HG03159 (cell line): ENCODE measurements at regions not wholly inside any gene's neighbourhood (a gene's known extent, or its start where the extent isn't known, plus 50 kb on each side); places are given as distances from the start of the nearest gene placed in this dataset.

Source experiments
- ATAC-seq: cut with Tn5 transposase; IDR thresholded peaks from one replicate; pipeline ENCODE4 v1.9.1; 2021; ENCODE audit warnings: mild to moderate bottlenecking, moderate library complexity; ENCODE audit not compliant: unreplicated experiment

DNA sequence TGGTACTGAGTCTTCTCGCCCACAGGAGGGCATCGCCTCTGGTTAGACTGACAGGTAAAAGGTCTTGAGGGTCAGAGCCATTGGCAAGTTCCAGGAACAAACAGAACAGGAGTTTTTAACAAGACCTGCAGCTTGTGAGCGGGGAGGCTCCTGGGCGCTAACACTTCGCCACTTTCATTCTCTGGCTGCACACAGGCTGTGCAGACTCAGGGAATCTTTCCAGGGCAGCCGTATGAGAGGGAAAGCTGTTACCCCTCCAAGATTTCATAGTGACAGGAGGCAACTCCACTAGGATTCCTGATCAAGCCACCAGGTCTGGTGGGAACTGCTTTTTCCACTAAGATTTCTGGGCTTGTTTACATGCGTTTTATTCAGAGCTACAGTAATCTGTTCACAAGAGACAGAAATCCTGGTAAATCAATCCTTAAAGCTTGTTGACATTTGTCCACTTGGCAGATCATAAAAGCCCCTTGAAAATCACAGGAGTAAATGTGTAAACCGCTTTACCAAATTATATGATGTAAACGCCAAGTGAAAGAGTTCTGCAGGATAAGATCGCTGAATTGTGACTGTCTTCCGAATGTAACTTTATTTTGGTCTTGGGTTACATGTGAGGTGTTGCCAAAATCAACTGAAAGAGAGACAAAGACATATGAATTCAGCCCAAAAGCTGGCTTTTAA, 190.6 kb downstream of the MZT1 start:
- no peak for ATAC-seq

DNA sequence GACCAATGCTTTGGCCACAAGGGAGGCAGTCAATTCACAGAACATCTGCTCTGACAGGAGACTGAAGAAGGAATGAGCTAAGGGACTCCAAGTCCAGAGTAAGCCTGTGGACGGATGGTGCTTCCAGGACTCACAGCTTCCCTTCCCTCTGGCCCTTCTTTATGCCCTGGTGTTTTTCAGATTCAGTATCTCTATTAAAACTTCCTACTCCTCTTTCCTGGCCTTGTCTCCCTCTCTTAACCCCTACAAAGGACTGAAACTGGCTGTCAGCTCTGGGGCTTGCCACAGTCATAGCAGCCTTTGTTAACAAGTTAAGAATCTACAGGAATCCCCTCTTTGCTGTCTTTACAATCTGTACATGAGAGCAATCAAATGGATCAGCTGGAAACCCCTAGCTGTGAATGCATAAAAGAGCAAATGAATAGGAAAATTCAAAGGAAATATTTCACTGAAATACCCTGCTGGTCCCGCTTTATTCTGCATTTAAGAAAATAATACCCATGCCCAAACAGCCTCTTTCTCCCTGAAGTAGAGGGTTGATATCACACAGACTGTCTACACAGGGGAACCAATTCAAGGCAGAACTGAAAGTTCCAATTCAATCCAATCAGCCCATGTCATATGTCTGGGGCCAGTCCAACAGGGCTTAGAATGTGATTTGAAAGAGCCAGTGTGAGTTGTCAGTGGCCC, 192.3 kb downstream of the MZT1 start:
- ATAC-seq, result no peak

DNA sequence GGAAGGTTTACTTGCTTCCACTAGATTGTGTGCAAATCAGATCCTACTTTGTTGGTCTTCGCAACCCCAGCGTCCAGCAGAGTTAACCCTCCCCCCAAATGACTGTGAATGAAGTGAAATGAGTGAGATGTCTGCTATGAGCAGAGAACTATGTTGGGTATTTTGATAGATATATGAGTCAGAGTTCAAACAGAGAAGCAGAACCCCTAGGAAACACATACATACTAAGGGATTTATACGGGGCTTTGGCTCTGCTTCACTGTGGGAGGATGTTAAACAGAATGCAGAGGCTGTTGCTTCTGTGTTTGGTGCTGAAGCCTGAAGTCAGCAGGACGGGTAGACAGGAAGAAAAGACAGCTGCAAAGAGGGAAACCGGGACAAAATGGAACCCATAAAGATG, 197.0 kb downstream of the MZT1 start:
- ATAC-seq, result no peak

DNA sequence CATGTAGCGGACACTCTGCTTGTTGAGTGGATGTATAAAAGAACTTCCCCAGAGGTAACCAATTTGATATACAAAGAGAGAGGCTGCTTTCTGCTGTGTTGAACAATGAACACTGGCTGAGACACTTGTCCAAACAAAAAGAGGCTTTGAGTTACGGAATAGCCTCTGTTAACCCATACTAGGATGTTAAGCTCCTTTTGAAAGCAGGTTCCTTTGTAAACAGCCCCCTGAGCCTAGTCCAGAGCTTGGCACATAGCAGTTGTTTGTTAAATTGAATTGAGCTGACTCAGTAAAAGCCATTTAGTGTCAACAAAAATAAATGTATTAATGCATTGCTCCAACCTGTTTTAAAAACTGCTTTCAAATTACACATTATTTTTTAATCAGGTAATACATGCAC, 200.1 kb downstream of the MZT1 start:
- no peak for ATAC-seq

DNA sequence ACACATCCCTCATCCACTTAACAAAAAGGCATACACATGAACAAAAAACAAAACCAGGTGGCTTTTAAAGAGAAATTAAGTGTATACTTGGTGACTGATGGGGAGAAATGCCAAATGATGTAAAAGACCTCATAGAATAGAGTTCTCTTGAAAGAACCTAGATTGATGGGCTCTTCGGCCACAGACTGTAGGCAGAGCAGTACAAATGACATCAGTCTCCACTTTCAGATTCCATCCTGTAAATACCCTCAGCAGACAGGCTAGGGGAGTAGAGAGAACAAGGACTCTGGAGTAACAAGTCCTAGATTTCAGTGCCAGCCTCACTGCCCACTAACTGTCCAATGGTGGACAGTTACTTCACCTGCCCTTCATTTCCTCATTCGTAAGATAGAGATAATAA, 203.8 kb downstream of the MZT1 start:
- ATAC-seq, result no peak

DNA sequence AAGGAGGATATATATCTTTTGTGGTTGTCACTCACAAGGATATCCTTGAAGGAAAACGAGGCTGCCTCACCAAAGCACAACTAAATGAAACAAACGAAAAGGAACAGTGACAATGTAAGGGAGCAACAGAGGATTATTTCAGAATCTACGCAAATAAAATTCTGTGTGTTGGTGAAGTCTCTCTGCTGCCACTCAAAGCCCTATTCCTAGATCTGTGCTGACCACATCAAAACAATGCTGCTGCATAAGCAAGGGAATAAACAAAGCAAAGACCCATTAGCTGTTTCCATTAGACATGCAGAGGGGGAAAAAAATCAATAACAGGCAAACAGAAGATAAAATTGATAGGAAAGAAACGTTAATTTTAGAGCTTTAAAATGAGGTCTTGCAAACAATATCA, 204.4 kb downstream of the MZT1 start:
- ATAC-seq, result no peak

DNA sequence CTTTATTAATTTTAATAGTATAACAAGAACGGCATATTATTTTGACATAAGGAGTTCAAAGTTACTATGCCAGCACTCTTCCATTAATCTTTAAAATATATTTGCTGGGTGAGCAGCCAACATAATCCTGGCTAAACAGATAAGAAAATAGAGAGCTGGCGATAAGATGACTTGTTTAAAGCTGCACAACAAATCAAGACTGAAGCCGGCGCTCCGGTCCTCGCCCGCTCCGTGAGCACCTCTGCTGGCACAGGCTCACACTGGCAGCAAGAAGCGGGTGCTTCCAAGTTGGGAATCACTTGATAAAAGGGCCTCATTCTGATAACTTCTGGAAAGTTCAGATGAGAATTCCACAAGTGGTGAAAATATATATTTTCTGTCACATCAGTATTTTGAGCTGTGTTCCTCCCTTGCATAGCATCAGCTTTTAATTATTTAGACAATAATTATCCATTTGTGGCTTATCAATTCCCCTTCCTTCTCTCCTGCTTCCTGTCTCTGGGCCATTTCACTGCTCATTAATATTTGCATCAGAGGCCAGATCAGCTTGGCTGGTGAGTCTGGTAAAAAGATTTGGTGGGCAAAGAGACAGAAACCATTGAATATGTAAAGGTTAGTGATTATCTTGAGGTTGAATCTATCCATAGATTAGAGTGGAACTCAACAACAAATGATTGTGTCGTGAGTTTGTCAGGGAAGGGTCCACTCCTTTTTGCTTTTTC, 205.3 kb downstream of the MZT1 start:
- ATAC-seq, result no peak

DNA sequence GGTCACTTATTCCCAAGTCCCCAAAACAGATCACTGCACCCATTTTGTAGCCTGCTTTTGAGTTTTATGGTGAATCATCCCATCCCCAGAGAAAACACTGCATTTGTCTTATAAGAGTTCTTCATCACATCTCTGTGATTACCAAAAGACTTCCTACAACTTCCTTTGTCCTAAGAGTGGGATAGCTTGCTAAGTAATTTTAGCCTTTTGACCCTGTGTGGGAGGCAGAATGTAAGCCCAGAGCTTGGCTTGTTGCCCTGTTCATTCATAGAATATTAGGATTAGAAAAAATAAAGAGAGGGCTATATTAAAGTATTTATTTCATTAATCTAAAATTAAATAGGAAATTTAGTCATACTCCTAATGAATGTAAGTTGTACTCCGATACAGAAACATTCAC, 213.3 kb downstream of the MZT1 start:
- ATAC-seq, result no peak

DNA sequence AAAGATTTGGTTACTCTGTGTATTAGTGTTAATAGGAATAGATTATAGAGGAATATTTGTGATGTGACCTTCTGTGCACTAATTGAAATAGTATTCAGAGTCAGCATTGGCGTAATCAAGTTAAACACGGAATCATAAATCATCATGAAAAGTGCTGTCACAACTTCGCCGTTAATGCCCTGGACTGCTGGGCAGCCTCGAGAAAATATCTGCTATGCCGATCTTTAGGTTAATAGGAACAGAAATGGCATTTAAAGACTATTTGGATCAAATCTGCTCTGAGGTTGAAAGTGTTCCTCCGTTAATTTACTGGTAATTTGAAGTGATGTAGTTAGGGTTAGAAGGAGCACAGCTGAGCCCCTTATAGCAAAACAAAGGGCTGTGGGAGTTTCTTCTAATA, 219.0 kb downstream of the MZT1 start:
- ATAC-seq, result no peak

DNA sequence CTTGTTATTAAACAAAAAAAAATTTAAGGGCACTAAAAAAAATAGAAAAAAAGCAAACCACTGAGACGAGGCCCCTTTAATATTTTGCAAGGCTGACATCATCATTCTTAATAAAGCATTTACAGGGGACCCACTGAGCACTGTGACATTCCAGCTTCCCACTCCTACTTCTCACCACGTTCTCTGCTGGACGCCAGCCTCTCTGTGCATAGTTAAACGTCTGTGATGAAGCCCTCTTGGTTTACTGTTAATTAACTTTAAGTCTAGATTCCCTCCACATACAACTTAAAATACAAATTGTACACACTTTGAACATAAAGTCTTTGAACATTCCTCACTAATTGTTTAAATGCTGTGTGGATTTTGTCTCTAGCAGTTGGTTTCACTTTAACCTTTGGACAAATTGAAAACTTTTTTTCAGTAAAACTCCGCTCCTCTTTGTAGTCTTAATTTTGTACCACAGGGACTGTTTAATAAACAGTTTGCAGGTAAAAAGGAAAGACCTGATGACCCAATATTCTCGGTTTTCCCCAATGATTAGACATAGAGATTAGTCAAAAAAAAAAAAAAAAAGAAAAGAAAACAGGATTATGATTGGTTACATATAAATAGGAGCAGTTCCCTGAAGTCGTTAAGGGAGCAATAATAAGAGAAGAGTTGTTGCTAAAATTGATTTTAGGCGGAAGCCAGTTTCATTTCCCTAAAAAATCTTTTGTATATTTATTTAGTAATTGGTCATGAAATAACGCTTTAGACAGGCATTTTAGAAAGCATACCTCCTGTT, 219.8 kb downstream of the MZT1 start:
- ATAC-seq, result no peak

DNA sequence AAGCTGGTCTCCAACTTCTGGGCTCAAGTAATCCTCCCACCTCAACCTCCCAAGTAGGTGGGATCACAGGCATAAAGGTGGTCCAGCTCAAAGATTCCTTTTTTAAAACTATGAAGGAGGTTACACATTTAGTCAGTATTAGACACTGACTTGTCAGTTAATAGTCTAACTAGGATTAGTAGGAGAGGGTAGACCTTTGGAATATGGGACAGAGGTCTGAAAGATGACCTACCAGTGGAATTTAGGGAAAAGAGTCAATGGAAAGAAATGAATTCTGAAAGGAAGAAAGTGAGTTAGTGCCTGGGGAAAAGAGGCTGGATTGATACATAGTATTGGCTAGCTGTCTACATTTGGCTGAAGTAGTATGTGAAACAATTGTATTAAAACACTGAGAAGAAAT, 220.7 kb downstream of the MZT1 start:
- ATAC-seq, result no peak

DNA sequence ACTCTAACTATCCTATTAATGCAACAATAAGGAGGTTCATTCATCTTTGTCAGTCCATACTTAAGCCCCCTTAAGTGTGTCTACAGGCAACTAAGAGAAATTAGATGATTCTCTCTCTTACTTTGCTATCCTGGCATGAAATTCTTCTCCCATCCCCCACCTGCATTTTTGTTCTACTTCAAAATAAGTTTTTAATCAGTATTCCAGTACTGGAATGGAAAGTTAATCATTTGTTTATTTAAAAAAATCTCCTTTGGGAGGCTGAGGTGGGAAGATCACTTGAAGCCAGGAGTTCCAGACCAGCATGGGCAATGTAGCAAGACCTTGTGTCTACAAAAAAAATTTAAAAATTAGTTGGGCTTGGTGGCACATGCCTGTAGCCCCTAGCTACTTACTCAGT, 222.1 kb downstream of the MZT1 start:
- no peak for ATAC-seq

DNA sequence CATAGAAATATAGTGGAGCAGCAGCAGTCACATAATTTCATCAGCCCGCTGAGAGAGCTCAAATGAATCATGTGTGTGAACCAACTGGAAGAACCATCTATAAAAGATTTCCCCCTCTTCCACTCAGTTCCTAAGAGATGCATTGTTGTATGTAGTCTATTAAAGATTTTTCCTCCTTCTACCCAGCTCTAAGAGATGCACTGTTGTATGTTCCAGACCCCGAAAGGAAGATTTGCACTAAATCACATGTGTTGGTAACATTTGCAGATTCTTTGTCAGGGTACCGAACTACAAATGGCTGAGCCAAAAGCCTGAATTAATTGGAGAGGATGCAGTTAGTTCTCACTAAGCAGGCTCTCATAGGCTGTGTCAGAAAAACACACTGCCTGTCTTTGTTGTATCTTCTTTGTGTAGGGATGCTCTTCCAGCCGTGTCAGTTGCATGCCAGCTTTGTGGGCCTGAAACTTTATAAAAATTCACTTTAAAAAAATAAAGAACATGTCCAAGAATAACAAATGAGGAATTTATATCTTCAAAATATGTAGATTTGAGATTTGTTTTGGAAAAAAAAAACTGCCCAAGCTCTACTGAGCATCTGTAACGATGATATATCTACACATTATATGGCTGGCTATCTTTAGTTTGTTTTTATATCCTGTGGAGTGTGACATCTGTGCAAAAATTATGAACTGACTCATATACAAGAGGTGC, 223.1 kb downstream of the MZT1 start:
- no peak for ATAC-seq

DNA sequence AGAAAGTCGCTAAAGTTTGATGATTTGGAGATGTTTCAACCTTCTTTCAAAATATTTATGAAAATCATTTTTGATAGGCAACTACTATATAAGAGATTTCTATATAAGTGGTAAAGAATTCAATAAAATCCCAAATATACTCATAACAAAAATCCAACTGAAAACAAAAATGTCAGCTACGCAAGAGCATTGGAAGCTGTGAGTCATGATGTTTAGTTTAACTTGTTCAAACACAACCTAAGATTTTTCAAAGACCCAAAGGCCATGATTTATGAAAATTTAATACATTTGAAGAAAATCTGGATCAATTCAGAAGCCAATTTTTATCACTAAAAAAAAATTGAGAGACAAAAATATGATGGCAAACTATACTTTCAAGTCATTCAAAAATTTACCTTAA, 226.6 kb downstream of the MZT1 start:
- ATAC-seq, result no peak

DNA sequence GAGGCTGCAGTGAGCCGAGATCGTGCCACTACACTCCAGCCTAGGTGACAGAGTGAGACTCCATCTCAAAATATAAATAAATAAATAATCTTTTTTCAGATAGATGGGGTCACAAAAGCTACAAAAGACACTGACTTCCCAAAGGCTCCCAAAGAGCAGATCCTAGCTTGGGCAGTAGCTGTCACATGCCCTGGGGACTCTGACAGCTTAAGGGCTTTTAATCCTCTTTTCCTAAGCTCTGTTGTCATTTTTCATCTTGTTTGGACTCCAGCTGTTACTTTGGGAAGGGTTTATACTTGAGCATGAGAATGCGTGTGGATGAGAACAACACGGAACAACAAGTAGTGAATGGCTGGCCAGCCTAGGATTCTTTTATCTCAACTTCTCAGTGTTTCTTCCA, 231.7 kb downstream of the MZT1 start:
- ATAC-seq, result no peak

DNA sequence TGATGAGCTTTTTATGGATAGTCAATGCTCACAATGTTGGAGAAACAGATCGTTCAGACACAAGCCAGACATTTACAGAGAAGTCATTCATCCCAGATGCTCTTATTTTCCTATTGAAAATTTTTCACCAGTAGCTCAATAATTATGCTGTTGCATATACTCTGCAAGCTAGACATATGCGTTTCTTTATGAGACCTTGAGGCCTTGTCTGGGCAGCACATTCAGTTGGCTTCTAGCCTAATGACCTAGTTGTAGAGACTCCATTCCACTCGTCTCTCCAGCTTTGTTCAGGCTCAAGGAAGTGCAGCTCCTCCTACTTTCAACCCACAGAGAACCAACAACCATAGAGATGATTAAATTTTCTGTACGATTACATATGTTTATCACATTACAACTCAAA, 237.7 kb downstream of the MZT1 start:
- ATAC-seq, result no peak

DNA sequence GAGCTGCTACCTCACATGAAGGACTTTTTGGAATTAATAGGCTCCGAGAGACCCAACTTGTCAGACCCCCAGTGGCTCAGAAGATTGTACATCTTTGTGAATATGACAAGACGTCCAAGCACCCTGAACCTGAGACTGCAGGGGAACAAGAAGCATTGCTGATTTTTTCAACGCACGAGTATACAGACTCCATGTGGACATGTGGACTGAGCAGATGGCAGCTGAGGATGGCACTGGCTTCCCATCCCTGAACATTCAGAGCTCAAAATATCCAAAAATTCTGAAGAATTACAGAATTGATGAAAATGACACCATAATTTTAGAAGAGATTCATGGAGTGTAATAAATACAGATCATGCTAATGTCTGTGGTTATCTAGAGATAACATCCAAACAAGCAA, 254.1 kb downstream of the MZT1 start:
- no peak for ATAC-seq

DNA sequence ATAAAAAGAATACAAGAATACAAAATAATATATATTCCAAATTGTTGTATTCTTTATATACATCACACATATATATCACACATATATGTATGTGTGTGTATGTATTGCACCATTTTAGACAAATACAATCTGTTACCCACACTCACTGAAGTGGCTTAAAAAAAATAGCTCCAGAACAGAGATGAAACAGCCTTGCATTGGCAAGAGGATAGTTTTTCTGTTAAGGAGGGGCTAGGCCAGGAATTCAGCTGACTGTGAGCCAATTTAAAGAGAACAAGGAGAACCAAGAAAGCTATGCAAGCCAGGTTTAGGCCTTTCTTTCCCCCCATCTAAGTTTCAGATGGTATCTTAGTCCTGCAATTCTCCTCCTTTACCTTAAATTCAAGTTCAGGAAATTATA, 257.5 kb downstream of the MZT1 start:
- ATAC-seq, result no peak

DNA sequence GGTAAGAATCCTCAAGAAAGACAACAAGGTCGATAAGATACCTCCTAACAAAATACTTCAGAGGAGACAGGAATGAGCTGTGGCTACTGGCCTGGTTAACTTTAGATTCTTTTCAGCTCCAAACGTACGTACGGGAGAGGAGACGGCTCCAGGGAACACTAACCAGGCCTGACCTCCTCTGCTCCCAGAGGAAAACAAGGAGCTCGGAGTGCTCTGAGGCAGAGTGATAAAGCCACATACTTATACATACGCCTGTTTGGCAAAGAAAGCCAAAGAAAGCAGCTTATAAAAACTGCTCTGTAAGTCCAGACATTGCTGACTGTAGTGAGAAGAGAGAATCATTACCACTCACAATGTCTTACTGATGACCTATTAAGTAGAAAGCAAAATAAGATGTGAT, 263.9 kb downstream of the MZT1 start:
- ATAC-seq, result no peak

DNA sequence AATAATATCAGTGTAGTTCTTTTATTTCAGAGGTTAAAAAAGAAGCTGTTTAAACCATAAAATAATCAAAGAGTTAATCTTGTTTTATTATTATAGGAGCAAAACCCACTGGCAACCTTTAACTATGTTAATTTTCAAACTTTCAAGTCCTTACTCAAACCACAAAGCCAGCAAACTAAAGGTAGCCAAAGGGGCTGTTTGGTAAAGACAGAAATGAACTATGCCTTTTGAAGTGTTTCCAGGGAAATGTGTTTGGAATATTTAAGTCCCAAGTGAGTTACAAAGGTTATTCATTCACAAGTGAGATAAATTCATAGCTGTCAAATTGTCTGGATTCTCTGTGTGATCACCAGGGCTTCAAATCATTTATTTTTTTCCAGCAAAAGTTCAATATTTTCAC, 264.7 kb downstream of the MZT1 start:
- no peak for ATAC-seq

DNA sequence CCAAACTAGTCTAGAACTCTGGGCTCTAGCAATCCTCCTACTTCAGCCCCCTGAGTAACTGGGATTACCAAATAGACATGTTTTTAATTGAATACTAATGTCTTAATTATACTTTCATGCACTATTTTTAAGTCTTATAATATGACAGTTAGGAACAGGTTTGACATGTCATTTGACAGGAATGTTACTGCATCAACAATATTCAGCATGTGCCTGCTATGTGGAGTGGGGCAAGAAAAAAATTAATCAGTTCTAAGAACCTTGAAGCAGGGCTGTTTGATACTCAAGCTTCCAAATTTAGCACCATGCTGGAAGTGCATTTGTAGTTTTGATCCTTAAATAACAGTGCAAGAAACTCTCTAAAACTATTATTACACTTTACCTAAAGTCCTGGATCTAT, 265.3 kb downstream of the MZT1 start:
- ATAC-seq, result no peak
